HCT116 (cell line): ENCODE measurements at regions not wholly inside any gene's neighbourhood (a gene's known extent, or its start where the extent isn't known, plus 50 kb on each side); places are given as distances from the start of the nearest gene placed in this dataset.
"Not testable (repeated sequence)": the region's sequence is repeated elsewhere in the genome, so short reads cannot be mapped to it uniquely, and the experiment has no call there.

Experiments used
- ATAC-seq: fragments of 200-7000 bp; cut with Tn5 transposase; 2 replicates; pipeline ENCODE4 v1.9.1; 2020; ENCODE audit warnings: mild to moderate bottlenecking, moderate library complexity
- BruUV-seq: library from RNA; stranded (reverse); fragments of 400-500 nt; replicated peaks from 2 replicates; lab custom pipeline; 2021; lab: Mats Ljungman, UMichigan
- CTCF ChIA-PET: fragments of 300-600 bp; sonication (Branson Sonifier 250); formaldehyde crosslinking; loops from one replicate; lab custom pipeline; 2021; ENCODE audit warnings: antibody characterized with exemption; lab: Charles Lee
- POLR2A ChIA-PET: fragments of 300-600, 350-600 bp; sonication (Branson Sonifier 250); formaldehyde crosslinking; loops from one replicate; lab custom pipeline; 2021; ENCODE audit warnings: antibody characterized with exemption; lab: Charles Lee
- RAD21 ChIA-PET, 2 experiments: fragments of 300-600 bp; sonication (Branson Sonifier 250); formaldehyde crosslinking; loops; one replicate each; lab custom pipeline; 2023; ENCODE audit warnings: low total read pairs in 2 of 2; ENCODE audit not compliant: uncharacterized antibody in 2 of 2, unreplicated experiment in 2 of 2, low non-redundant PET in 1 of 2; lab: Charles Lee
- DNase-seq: peaks from one replicate; pipeline ENCODE4 v3.0.0-alpha.2; 2010; ENCODE audit warnings: low read depth, low spot score
- H2AFZ ChIP-seq: fragments of 200-600 bp; shearing (Covaris generic), sonication (generic); 2 replicates; pipeline ENCODE4 v1.6.1; 2017; ENCODE audit warnings: low read depth, mixed run types, mixed read lengths, antibody characterized with exemption, low read length; ENCODE audit not compliant: poor library complexity, severe bottlenecking
- H3K27ac ChIP-seq: 2 replicates; pipeline ENCODE4 v1.5.1; 2012; ENCODE audit warnings: low read depth, low read length
- H3K27me3 ChIP-seq: fragments of 200-600 bp; sonication (generic); 2 replicates; pipeline ENCODE4 v1.6.1; 2016; ENCODE audit warnings: mixed run types, low read length, mixed read lengths; ENCODE audit not compliant: insufficient read depth
- H3K36me3 ChIP-seq, 2 experiments: fragments of 200-500 bp in 1 of 2; fragments of 200-600 bp in 1 of 2; sonication (Bioruptor generic) in 1 of 2; sonication (generic) in 1 of 2; 2 replicates each; pipeline versions ENCODE4 v1.5.1 to v1.6.1; 2014 to 2016; ENCODE audit warnings: low read length in 2 of 2, inconsistent platforms in 1 of 2, mixed read lengths in 1 of 2, mixed run types in 1 of 2; ENCODE audit not compliant: insufficient read depth in 2 of 2, control insufficient read depth in 1 of 2
- H3K4me1 ChIP-seq, 2 experiments: fragments of 200-600 bp in 1 of 2; sonication (generic) in 1 of 2; 2 replicates each; pipeline versions ENCODE4 v1.5.1 to v1.6.1; 2012 to 2017; ENCODE audit warnings: low read length in 2 of 2, inconsistent platforms in 1 of 2, mild to moderate bottlenecking in 1 of 2, mixed read lengths in 1 of 2, mixed run types in 1 of 2, moderate library complexity in 1 of 2; ENCODE audit not compliant: insufficient read depth in 2 of 2, control insufficient read depth in 1 of 2
- H3K4me2 ChIP-seq: fragments of 200-600 bp; sonication (generic); 2 replicates; pipeline ENCODE4 v1.6.1; 2017; ENCODE audit warnings: mixed run types, low read length, mixed read lengths
- H3K4me3 ChIP-seq, 2 experiments: fragments of 200-600 bp in 1 of 2; sonication (generic) in 1 of 2; replicated peaks in 1 of 2; 2 replicates each; pipeline ENCODE4 v1.5.1; 2011 to 2016; ENCODE audit warnings: low read length in 2 of 2, control low read depth in 1 of 2, low read depth in 1 of 2, mild to moderate bottlenecking in 1 of 2, mixed read lengths in 1 of 2, mixed run types in 1 of 2
- H3K79me2 ChIP-seq: fragments of 200-600 bp; sonication (generic); 2 replicates; pipeline ENCODE4 v1.6.1; 2017; ENCODE audit warnings: mild to moderate bottlenecking, mixed run types, low read length, moderate library complexity, mixed read lengths; ENCODE audit not compliant: insufficient read depth
- H3K9ac ChIP-seq: fragments of 200-600 bp; sonication (generic); 2 replicates; pipeline ENCODE4 v1.6.1; 2016; ENCODE audit warnings: low read length, mixed read lengths
- H3K9me2 ChIP-seq: fragments of 200-600 bp; sonication (generic), shearing (Covaris generic); 2 replicates; pipeline ENCODE4 v1.6.1; 2017; ENCODE audit warnings: mixed run types, mild to moderate bottlenecking, moderate library complexity; ENCODE audit not compliant: insufficient read depth
- H3K9me3 ChIP-seq, 2 experiments: fragments of 200-500 bp in 1 of 2; fragments of 200-600 bp in 1 of 2; sonication (Bioruptor generic) in 1 of 2; sonication (generic) in 1 of 2; 2 replicates each; pipeline ENCODE4 v1.6.1; 2014 to 2017; ENCODE audit warnings: low read length in 2 of 2, mixed read lengths in 2 of 2, inconsistent platforms in 1 of 2, low read depth in 1 of 2, mild to moderate bottlenecking in 1 of 2, mixed run types in 1 of 2, moderate library complexity in 1 of 2; ENCODE audit not compliant: control insufficient read depth in 1 of 2, insufficient read depth in 1 of 2
- H4K20me1 ChIP-seq: fragments of 200-600 bp; sonication (generic), shearing (Covaris generic); 2 replicates; pipeline ENCODE4 v1.6.1; 2017; ENCODE audit warnings: mixed run types, mild to moderate bottlenecking, moderate library complexity; ENCODE audit not compliant: insufficient read depth
- CBX3 ChIP-seq: IDR thresholded peaks from 2 replicates; pipeline ENCODE4 v1.6.1; 2012; ENCODE audit warnings: low read depth
- EGR1 ChIP-seq: IDR thresholded peaks from 2 replicates; pipeline ENCODE4 v1.6.1; 2012; ENCODE audit warnings: low read depth
- ELF1 ChIP-seq: IDR thresholded peaks from 2 replicates; pipeline ENCODE4 v1.6.1; 2012; ENCODE audit warnings: low read depth, borderline replicate concordance
- EZH2 ChIP-seq: fragments of 200-600 bp; sonication (generic); IDR thresholded peaks from 2 replicates; pipeline ENCODE4 v1.6.1; 2017; ENCODE audit warnings: antibody characterized with exemption, mixed run types
- EZH2phosphoT487 ChIP-seq: fragments of 200-600 bp; IDR thresholded peaks from 2 replicates; pipeline ENCODE4 v1.6.1; 2018; ENCODE audit warnings: antibody characterized with exemption, borderline replicate concordance
- JUND ChIP-seq: IDR thresholded peaks from 2 replicates; pipeline ENCODE4 v1.6.1; 2012
- RAD21 ChIP-seq: IDR thresholded peaks from 2 replicates; pipeline ENCODE4 v1.6.1; 2012; ENCODE audit warnings: low read depth, mild to moderate bottlenecking
- SIN3A ChIP-seq: IDR thresholded peaks from 2 replicates; pipeline ENCODE4 v1.6.1; 2012; ENCODE audit warnings: low read depth
- SP1 ChIP-seq: IDR thresholded peaks from 2 replicates; pipeline ENCODE4 v1.6.1; 2012; ENCODE audit warnings: low read depth
- SRF ChIP-seq: IDR thresholded peaks from 2 replicates; pipeline ENCODE4 v1.6.1; 2012; ENCODE audit warnings: low read depth
- TCF7L2 ChIP-seq: IDR thresholded peaks from 2 replicates; pipeline ENCODE4 v1.7.0; 2011; ENCODE audit warnings: borderline replicate concordance, inconsistent platforms; ENCODE audit not compliant: insufficient read depth, insufficient read length; ENCODE audit errors: extremely low read depth
- ZFX ChIP-seq: fragments of 450-650 bp; IDR thresholded peaks from 2 replicates; pipeline ENCODE4 v1.6.1; 2017
- ZNF274 ChIP-seq: fragments of 200-500 bp; sonication (Bioruptor generic); IDR thresholded peaks from 2 replicates; pipeline ENCODE4 v1.6.1; 2014; ENCODE audit warnings: mild to moderate bottlenecking, low read depth, low read length, inconsistent platforms
- intact Hi-C: fragments of 100-400 bp; cut with micrococcal nuclease; formaldehyde crosslinking; loops from 2 replicates; pipeline ENCODE4 v1.10.0; 2022
- TF ChIP-seq, protein P1 (sequence below): IDR thresholded peaks from 2 replicates; pipeline ENCODE4 v1.6.1; 2012
- TF ChIP-seq, protein P2 (sequence below): IDR thresholded peaks from 2 replicates; pipeline ENCODE4 v1.6.1; 2012
- TF ChIP-seq, protein P3 (sequence below): IDR thresholded peaks from 2 replicates; pipeline ENCODE4 v1.6.1; 2011; ENCODE audit warnings: mild to moderate bottlenecking, low read length, moderate library complexity; ENCODE audit not compliant: insufficient replicate concordance; ENCODE audit errors: extremely low read depth
- TF ChIP-seq, protein P4 (sequence below), 3 experiments: fragments of 200-600 bp in 1 of 3; sonication (generic) in 1 of 3; IDR thresholded peaks in 2 of 3; conservative IDR thresholded peaks in 1 of 3; 2 replicates each; pipeline ENCODE4 v1.5.1; 2012 to 2017; ENCODE audit warnings: low read depth in 2 of 3, low read length in 2 of 3, antibody characterized with exemption in 1 of 3, borderline replicate concordance in 1 of 3, control low read depth in 1 of 3, mild to moderate bottlenecking in 1 of 3, mixed read lengths in 1 of 3, mixed run types in 1 of 3, moderate library complexity in 1 of 3; ENCODE audit not compliant: insufficient read depth in 1 of 3

DNA sequence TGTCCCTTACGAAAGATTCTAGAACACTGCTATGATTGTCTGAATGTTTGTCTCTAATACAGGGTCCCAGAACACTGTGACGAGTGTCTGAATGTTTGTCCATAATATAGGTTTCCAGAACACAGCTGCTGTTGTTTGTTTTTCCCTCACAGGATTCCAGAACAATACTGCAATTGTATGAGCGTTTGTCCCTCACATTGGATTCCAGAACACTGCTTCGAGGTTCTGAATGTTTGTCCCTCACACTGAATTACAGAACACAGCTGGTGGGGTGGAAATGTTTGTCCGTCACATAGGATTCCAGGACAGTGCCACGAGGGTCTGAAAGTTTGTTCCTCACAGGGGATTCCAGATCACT lies 199.0 kb downstream of the FOXD4L6 start:
- H3K9me3 ChIP-seq, BruUV-seq, CTCF ChIA-PET, H3K27ac ChIP-seq, H4K20me1 ChIP-seq, POLR2A ChIA-PET, H3K36me3 ChIP-seq, intact Hi-C loops, H3K79me2 ChIP-seq, DNase-seq, H3K9ac ChIP-seq, RAD21 ChIA-PET, ATAC-seq, H2AFZ ChIP-seq, H3K4me3 ChIP-seq, H3K9me2 ChIP-seq, H3K4me2 ChIP-seq, H3K4me1 ChIP-seq: not testable (repeated sequence)
- H3K27me3 ChIP-seq = peaks cover 50% of the 10 kb centered on the region

DNA sequence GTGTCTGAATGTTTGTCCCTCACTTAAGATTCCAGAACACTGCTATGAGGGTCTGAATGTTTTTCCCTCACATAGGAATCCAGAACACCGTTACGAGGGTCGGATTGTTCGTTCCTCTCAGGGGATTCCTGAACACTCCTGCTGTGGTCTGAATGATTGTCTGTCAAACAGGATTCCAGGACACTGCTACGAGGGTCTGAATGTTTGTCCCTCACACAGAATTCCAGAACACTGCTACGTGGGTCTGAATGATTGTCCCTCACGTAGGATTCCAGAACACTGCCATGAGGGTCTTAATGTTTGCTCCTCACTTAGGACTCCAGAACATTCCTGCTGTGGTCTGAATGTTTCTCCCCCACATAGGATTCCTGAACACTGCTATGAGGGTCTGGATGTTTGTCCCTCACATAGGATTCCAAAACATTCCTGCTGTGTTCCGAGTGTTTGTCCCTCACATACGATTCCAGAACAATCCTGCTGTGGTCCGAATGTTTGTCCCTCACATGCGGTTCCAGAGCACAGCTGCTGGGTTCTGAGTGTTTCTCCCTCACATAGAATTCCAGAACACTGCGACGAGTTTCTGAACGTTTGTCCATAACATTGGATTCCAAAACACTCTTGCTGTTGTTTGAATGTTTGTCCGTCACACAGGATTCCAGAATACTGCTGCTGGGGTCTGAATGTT lies 199.5 kb downstream of the FOXD4L6 start:
- no TSS peak for BruUV-seq
- DNase-seq (no peak), ATAC-seq (no peak)
- H3K4me1 ChIP-seq = no peaks in the 10 kb centered on the region
- no peaks in the 10 kb centered on the region for H3K9me3 ChIP-seq
- ChIA-PET RAD21 (no interaction called here), POLR2A (no interaction called here), CTCF (no interaction called here)
- H2AFZ ChIP-seq = no peak overlapping the region
- H3K27me3 ChIP-seq = peaks cover 55% of the 10 kb centered on the region
- intact Hi-C loops = no loop called here
- no peaks in the 10 kb centered on the region for H3K9me2 ChIP-seq
- no peak overlapping the region for H3K4me3 ChIP-seq
- H3K36me3 ChIP-seq = no peaks in the 10 kb centered on the region
- no peaks in the 10 kb centered on the region for H3K79me2 ChIP-seq
- H4K20me1 ChIP-seq = no peaks in the 10 kb centered on the region
- no peak overlapping the region for H3K27ac ChIP-seq
- no peak overlapping the region for H3K4me2 ChIP-seq
- H3K9ac ChIP-seq = no peak overlapping the region
- TF ChIP-seq ELF1 (no peak), EZH2phosphoT487 (no peak), SIN3A (no peak), EZH2 (no peak), SRF (no peak), SP1 (no peak), TCF7L2 (no peak), JUND (no peak), EGR1 (no peak), CBX3 (no peak), ZNF274 (no peak), ZFX (no peak), RAD21 (no peak)
- TF ChIP-seq, protein P1, sequence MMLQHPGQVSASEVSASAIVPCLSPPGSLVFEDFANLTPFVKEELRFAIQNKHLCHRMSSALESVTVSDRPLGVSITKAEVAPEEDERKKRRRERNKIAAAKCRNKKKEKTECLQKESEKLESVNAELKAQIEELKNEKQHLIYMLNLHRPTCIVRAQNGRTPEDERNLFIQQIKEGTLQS = no peak
- TF ChIP-seq, protein P2, sequence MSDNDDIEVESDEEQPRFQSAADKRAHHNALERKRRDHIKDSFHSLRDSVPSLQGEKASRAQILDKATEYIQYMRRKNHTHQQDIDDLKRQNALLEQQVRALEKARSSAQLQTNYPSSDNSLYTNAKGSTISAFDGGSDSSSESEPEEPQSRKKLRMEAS = no peak
- TF ChIP-seq, protein P3, sequence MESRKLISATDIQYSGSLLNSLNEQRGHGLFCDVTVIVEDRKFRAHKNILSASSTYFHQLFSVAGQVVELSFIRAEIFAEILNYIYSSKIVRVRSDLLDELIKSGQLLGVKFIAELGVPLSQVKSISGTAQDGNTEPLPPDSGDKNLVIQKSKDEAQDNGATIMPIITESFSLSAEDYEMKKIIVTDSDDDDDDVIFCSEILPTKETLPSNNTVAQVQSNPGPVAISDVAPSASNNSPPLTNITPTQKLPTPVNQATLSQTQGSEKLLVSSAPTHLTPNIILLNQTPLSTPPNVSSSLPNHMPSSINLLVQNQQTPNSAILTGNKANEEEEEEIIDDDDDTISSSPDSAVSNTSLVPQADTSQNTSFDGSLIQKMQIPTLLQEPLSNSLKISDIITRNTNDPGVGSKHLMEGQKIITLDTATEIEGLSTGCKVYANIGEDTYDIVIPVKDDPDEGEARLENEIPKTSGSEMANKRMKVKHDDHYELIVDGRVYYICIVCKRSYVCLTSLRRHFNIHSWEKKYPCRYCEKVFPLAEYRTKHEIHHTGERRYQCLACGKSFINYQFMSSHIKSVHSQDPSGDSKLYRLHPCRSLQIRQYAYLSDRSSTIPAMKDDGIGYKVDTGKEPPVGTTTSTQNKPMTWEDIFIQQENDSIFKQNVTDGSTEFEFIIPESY = no peak
- TF ChIP-seq, protein P4, sequence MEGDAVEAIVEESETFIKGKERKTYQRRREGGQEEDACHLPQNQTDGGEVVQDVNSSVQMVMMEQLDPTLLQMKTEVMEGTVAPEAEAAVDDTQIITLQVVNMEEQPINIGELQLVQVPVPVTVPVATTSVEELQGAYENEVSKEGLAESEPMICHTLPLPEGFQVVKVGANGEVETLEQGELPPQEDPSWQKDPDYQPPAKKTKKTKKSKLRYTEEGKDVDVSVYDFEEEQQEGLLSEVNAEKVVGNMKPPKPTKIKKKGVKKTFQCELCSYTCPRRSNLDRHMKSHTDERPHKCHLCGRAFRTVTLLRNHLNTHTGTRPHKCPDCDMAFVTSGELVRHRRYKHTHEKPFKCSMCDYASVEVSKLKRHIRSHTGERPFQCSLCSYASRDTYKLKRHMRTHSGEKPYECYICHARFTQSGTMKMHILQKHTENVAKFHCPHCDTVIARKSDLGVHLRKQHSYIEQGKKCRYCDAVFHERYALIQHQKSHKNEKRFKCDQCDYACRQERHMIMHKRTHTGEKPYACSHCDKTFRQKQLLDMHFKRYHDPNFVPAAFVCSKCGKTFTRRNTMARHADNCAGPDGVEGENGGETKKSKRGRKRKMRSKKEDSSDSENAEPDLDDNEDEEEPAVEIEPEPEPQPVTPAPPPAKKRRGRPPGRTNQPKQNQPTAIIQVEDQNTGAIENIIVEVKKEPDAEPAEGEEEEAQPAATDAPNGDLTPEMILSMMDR (IDR thresholded peaks at IDR 0.05 in 2 of 3, conservative IDR thresholded peaks at IDR 0.05 in 1 of 3; ENCODE audit: borderline replicate concordance in 1 of 3, insufficient read depth in 1 of 3, low read depth in 2 of 3, low read length in 2 of 3) = no peak
